GM23338 (cell line): ENCODE measurements at regions not wholly inside any gene's neighbourhood (a gene's known extent, or its start where the extent isn't known, plus 50 kb on each side); places are given as distances from the start of the nearest gene placed in this dataset.

ENCODE experiments used
- ATAC-seq: fragments of 200-7000 bp; cut with Tn5 transposase; 3 replicates; pipeline ENCODE4 v1.9.1; 2020
- DNase-seq: peaks from one replicate; pipeline ENCODE4 v3.0.0-alpha.2; 2015; ENCODE audit warnings: low spot score
- H2AFZ ChIP-seq: fragments of 200-600 bp; sonication (generic); 2 replicates; pipeline ENCODE4 v1.8.0; 2016; ENCODE audit warnings: antibody characterized with exemption, mild to moderate bottlenecking, moderate library complexity
- H3F3A ChIP-seq: fragments of 200-600 bp; sonication (generic); replicated peaks from 2 replicates; pipeline ENCODE4 v1.8.0; 2017; ENCODE audit warnings: antibody characterized with exemption, mixed run types, low read depth
- H3K27ac ChIP-seq: fragments of 200-600 bp; sonication (generic); 2 replicates; pipeline ENCODE4 v1.6.1; 2016; ENCODE audit warnings: low read depth
- H3K27me3 ChIP-seq: fragments of 200-600 bp; sonication (generic); 2 replicates; pipeline ENCODE4 v1.8.0; 2016; ENCODE audit warnings: mild to moderate bottlenecking, mixed run types, moderate library complexity; ENCODE audit not compliant: insufficient read depth
- H3K36me3 ChIP-seq: fragments of 200-600 bp; sonication (generic); 2 replicates; pipeline ENCODE4 v1.8.0; 2016; ENCODE audit warnings: mild to moderate bottlenecking; ENCODE audit not compliant: insufficient read depth
- H3K4me1 ChIP-seq: fragments of 200-600 bp; sonication (generic); 2 replicates; pipeline ENCODE4 v1.8.0; 2016; ENCODE audit warnings: mild to moderate bottlenecking, moderate library complexity; ENCODE audit not compliant: insufficient read depth
- H3K4me2 ChIP-seq: fragments of 200-600 bp; sonication (generic); 2 replicates; pipeline ENCODE4 v1.7.1; 2017; ENCODE audit warnings: mixed run types
- H3K4me3 ChIP-seq: fragments of 200-600 bp; sonication (generic); 2 replicates; pipeline ENCODE4 v1.6.1; 2016; ENCODE audit warnings: mixed run types
- H3K79me2 ChIP-seq: fragments of 200-600 bp; sonication (generic); replicated peaks from 2 replicates; pipeline ENCODE4 v1.8.0; 2017; ENCODE audit warnings: mild to moderate bottlenecking; ENCODE audit not compliant: insufficient read depth
- H3K9me2 ChIP-seq: fragments of 200-600 bp; sonication (generic); 2 replicates; pipeline ENCODE4 v1.8.0; 2017; ENCODE audit not compliant: insufficient read depth
- H4K20me1 ChIP-seq: fragments of 200-600 bp; sonication (generic); replicated peaks from 2 replicates; pipeline ENCODE4 v1.8.0; 2017; ENCODE audit warnings: mild to moderate bottlenecking; ENCODE audit not compliant: insufficient read depth
- H3K27ac Mint-ChIP-seq: 2 replicates; pipeline ENCODE4 v1.8.0; 2020; ENCODE audit warnings: inconsistent platforms, mild to moderate bottlenecking, moderate library complexity, mixed read lengths
- H3K27me3 Mint-ChIP-seq: 3 replicates; pipeline ENCODE4 v1.8.0; 2022; ENCODE audit warnings: low read depth, mild to moderate bottlenecking, moderate library complexity, mixed read lengths, inconsistent platforms; ENCODE audit not compliant: insufficient read depth, poor library complexity
- H3K36me3 Mint-ChIP-seq: 3 replicates; pipeline ENCODE4 v1.8.0; 2021; ENCODE audit warnings: low read depth, mild to moderate bottlenecking, inconsistent platforms, moderate library complexity, mixed read lengths
- H3K4me1 Mint-ChIP-seq: 3 replicates; pipeline ENCODE4 v1.8.0; 2020; ENCODE audit warnings: mild to moderate bottlenecking, inconsistent platforms, mixed read lengths
- H3K4me3 Mint-ChIP-seq: 3 replicates; pipeline ENCODE4 v1.8.0; 2021; ENCODE audit warnings: moderate library complexity, mild to moderate bottlenecking, inconsistent platforms, mixed read lengths
- H3K9me3 Mint-ChIP-seq: 3 replicates; pipeline ENCODE4 v1.8.0; 2020; ENCODE audit warnings: moderate library complexity, mild to moderate bottlenecking, inconsistent platforms, mixed read lengths
- ETS1 ChIP-seq: IDR thresholded peaks from 2 replicates; pipeline ENCODE4 v1.6.1; 2016; ENCODE audit warnings: antibody characterized with exemption
- EZH2 ChIP-seq: fragments of 200-600 bp; sonication (generic); IDR thresholded peaks from one replicate; pipeline ENCODE4 v1.8.0; 2017; ENCODE audit warnings: antibody characterized with exemption, mild to moderate bottlenecking, low read depth; ENCODE audit not compliant: unreplicated experiment
- EZH2phosphoT487 ChIP-seq: fragments of 200-600 bp; sonication (generic); IDR thresholded peaks from one replicate; pipeline ENCODE4 v1.8.1; 2018; ENCODE audit warnings: antibody characterized with exemption; ENCODE audit not compliant: unreplicated experiment
- JUNB ChIP-seq: IDR thresholded peaks from one replicate; pipeline ENCODE4 v1.6.1; 2016; ENCODE audit warnings: antibody characterized with exemption; ENCODE audit not compliant: unreplicated experiment
- POLR2AphosphoS5 ChIP-seq: IDR thresholded peaks from 2 replicates; pipeline ENCODE4 v1.6.1; 2016; ENCODE audit warnings: antibody characterized with exemption, low read depth
- ZNF462 ChIP-seq: fragments of 250-450 bp; sonication (Bioruptor Pico); IDR thresholded peaks from 2 replicates; pipeline ENCODE4 v1.5.0; 2020; ENCODE audit warnings: mild to moderate bottlenecking, moderate library complexity

GRCh38 chr10:53276797-53277196 is 504.2 kb upstream of the MBL2 start (continued):
- no peak for TF ChIP-seq ZNF462
- TF ChIP-seq EZH2 = no peak
- TF ChIP-seq ETS1 = no peak
- no peak for TF ChIP-seq EZH2phosphoT487

GRCh38 chr10:53269482-53269881 is 496.9 kb upstream of the MBL2 start:
- Mint-ChIP-seq H3K27me3 (no peaks in the 10 kb centered on the region), H3K4me3 (no peak overlapping the region), H3K9me3 (peaks cover 18% of the 10 kb centered on the region; the same call in 2 of the 3 replicates), H3K36me3 (peaks cover 26% of the 10 kb centered on the region), H3K27ac (no peak overlapping the region), H3K4me1 (no peaks in the 10 kb centered on the region; the same call in 2 of the 3 replicates)
- Histone ChIP-seq H3K4me3 (no peak overlapping the region), H2AFZ (no peak overlapping the region), H3K27me3 (no peaks in the 10 kb centered on the region), H3F3A (no peaks in the 10 kb centered on the region), H3K36me3 (no peaks in the 10 kb centered on the region), H3K27ac (no peak overlapping the region), H3K4me2 (no peak overlapping the region), H3K79me2 (no peaks in the 10 kb centered on the region), H3K9me2 (peaks cover 9% of the 10 kb centered on the region), H3K4me1 (no peaks in the 10 kb centered on the region), H4K20me1 (no peaks in the 10 kb centered on the region)
- ATAC-seq (no peak), DNase-seq (no peak)
- TF ChIP-seq ZNF462 (no peak), POLR2AphosphoS5 (no peak), JUNB (no peak)
